ENCODE measurements at regions not wholly inside any gene's neighbourhood (a gene's known extent, or its start where the extent isn't known, plus 50 kb on each side); places are given as distances from the start of the nearest gene placed in this dataset.

GRCh38 chr12:112716099-112717093, 75.2 kb upstream of the RPH3A start:
- Histone ChIP-seq H4K20me1 (ENCODE audit: insufficient read depth) (no peaks in the 10 kb centered on the region), H3K9me2 (ENCODE audit: insufficient read depth) (no peaks in the 10 kb centered on the region), H2AFZ (ENCODE audit: low read depth, low read length, poor library complexity, severe bottlenecking) (peak overlapping the region; percentile 68), H3K36me3 (ENCODE audit: control insufficient read depth in 1 of 2, insufficient read depth in 2 of 2, low read length in 2 of 2) (no peaks in the 10 kb centered on the region), H3K4me3 (replicated peaks in 1 of 2; ENCODE audit: low read depth in 1 of 2, low read length in 2 of 2) (no peak overlapping the region), H3K79me2 (ENCODE audit: insufficient read depth, low read length) (no peaks in the 10 kb centered on the region), H3K4me1 (ENCODE audit: control insufficient read depth in 1 of 2, insufficient read depth in 2 of 2, low read length in 2 of 2) (no peaks in the 10 kb centered on the region), H3K27ac (ENCODE audit: low read depth, low read length) (no peak overlapping the region), H3K4me2 (ENCODE audit: low read length) (no peak overlapping the region), H3K27me3 (ENCODE audit: insufficient read depth, low read length) (peaks cover 30% of the 10 kb centered on the region; the same call in 1 of the 2 replicates), H3K9me3 (ENCODE audit: control insufficient read depth in 1 of 2, insufficient read depth in 1 of 2, low read depth in 1 of 2, low read length in 2 of 2) (no peaks in the 10 kb centered on the region), H3K9ac (ENCODE audit: low read length) (no peak overlapping the region)
- ChIA-PET CTCF (no interaction called here), RAD21 (ENCODE audit: low non-redundant PET in 1 of 2, low total read pairs in 2 of 2, uncharacterized antibody in 2 of 2, unreplicated experiment in 2 of 2) (no interaction called here), POLR2A (no interaction called here)
- peak; percentile 97 for ATAC-seq
- BruUV-seq (replicated peaks), result no TSS peak
- peak; percentile 21 for DNase-seq (ENCODE audit: low read depth, low spot score)
- peak; percentile 32; the same call in 1 of the 2 replicates for TF ChIP-seq CBX3 (IDR thresholded peaks at IDR 0.05; ENCODE audit: low read depth)
- peak; percentile 81 for TF ChIP-seq SP1 (IDR thresholded peaks at IDR 0.05; ENCODE audit: low read depth)
- no peak for TF ChIP-seq ELF1 (IDR thresholded peaks at IDR 0.05; ENCODE audit: borderline replicate concordance, low read depth)
- TF ChIP-seq MAX (IDR thresholded peaks at IDR 0.05), result 0 out of 2 replicates have a peak, but pooled peaks have one; percentile 18
- peak; percentile 96 for TF ChIP-seq YY1 (IDR thresholded peaks at IDR 0.05; ENCODE audit: extremely low read depth, insufficient replicate concordance, low read depth, low read length)
- peak in 1 of 3 experiments; percentile 16; a peak in 1 of 6 replicates for TF ChIP-seq CTCF (IDR thresholded peaks at IDR 0.05 in 2 of 3, conservative IDR thresholded peaks at IDR 0.05 in 1 of 3; ENCODE audit: borderline replicate concordance in 1 of 3, insufficient read depth in 1 of 3, low read depth in 2 of 3, low read length in 2 of 3)
- no peak for TF ChIP-seq ATF3 (IDR thresholded peaks at IDR 0.05)
- no peak for TF ChIP-seq ZBTB33 (IDR thresholded peaks at IDR 0.05; ENCODE audit: extremely low read depth, insufficient replicate concordance, low read length)
- intact Hi-C loops (cut with micrococcal nuclease), result no loop called here
